SU-DHL-6 (cell line): ENCODE measurements at regions not wholly inside any gene's neighbourhood (a gene's known extent, or its start where the extent isn't known, plus 50 kb on each side); places are given as distances from the start of the nearest gene placed in this dataset.

ENCODE experiments used
- EZH2phosphoT487 ChIP-seq: fragments of 200-600 bp; sonication (generic), shearing (Covaris generic); conservative IDR thresholded peaks from 2 replicates; pipeline ENCODE4 v1.6.1; 2018; ENCODE audit warnings: mild to moderate bottlenecking, antibody characterized with exemption, low read length, moderate library complexity, mixed read lengths
- TF ChIP-seq, protein P1 (sequence below): fragments of 200-600 bp; sonication (generic); IDR thresholded peaks from one replicate; pipeline ENCODE4 v1.5.1; 2017; ENCODE audit warnings: antibody characterized with exemption, mild to moderate bottlenecking, low read length, moderate library complexity; ENCODE audit not compliant: insufficient read depth, poor library complexity, severe bottlenecking

DNA sequence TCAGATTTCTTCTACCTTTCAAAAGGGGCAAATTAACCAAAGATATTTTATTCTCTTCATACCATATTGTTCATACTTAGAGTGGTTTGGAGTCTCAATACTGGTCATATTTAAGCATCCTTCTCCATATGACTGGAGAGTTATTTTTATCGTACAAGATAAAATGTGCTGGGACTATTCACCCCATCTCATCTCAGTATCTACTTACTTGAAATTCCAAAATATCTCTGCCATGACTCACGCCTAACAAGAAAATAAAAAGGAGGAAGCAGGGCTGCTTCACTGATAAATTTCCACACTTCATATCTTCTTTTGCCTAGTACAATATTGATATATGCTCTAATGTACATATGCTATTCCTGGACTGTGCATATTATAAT lies 277.9 kb upstream of the CDH9 start:
- no peak for TF ChIP-seq EZH2phosphoT487
- TF ChIP-seq, protein P1, sequence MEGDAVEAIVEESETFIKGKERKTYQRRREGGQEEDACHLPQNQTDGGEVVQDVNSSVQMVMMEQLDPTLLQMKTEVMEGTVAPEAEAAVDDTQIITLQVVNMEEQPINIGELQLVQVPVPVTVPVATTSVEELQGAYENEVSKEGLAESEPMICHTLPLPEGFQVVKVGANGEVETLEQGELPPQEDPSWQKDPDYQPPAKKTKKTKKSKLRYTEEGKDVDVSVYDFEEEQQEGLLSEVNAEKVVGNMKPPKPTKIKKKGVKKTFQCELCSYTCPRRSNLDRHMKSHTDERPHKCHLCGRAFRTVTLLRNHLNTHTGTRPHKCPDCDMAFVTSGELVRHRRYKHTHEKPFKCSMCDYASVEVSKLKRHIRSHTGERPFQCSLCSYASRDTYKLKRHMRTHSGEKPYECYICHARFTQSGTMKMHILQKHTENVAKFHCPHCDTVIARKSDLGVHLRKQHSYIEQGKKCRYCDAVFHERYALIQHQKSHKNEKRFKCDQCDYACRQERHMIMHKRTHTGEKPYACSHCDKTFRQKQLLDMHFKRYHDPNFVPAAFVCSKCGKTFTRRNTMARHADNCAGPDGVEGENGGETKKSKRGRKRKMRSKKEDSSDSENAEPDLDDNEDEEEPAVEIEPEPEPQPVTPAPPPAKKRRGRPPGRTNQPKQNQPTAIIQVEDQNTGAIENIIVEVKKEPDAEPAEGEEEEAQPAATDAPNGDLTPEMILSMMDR, result no peak
